ENCODE measurements at regions not wholly inside any gene's neighbourhood (a gene's known extent, or its start where the extent isn't known, plus 50 kb on each side); places are given as distances from the start of the nearest gene placed in this dataset.

GRCh38 chr11:134882141-134882540 is 470.1 kb upstream of the B3GAT1 start:
- no peaks in the 10 kb centered on the region for H3K23me2 ChIP-seq (ENCODE audit: insufficient read length, low read depth, low read length, poor library complexity, severe bottlenecking)
- H3K9me3 ChIP-seq (ENCODE audit: control insufficient read depth, low read depth, low read length), result no peaks in the 10 kb centered on the region
- H3K4ac ChIP-seq (ENCODE audit: low read depth, low read length), result no peak overlapping the region
- H3K9ac ChIP-seq (ENCODE audit: extremely low read depth, insufficient read length, low read length), result no peak overlapping the region
- H3K27me3 ChIP-seq (ENCODE audit: insufficient read depth, low read length), result no peaks in the 10 kb centered on the region
- H3K23ac ChIP-seq (ENCODE audit: insufficient read length, low read depth, low read length), result no peak overlapping the region
- H3K56ac ChIP-seq (ENCODE audit: insufficient read length, low read depth, low read length), result no peak overlapping the region
- H3T11ph ChIP-seq (ENCODE audit: low read length), result no peak overlapping the region
- WGBS (ENCODE audit: extremely low coverage, insufficient read length, low lambda C conversion rate), result no CpG with 5 or more reads among the region's 11 CpGs
- Mint-ChIP-seq H3K27ac (no peak overlapping the region; a peak in 1 of 7 replicates), H3K4me1 (peaks cover 10 to 11% of the 10 kb centered on the region in 2 experiments), H3K36me3 (ENCODE audit: insufficient read depth in 1 of 3, low read depth in 3 of 3) (no peaks in the 10 kb centered on the region), H3K27me3 (ENCODE audit: low read depth) (peaks cover 1% of the 10 kb centered on the region), H3K9me3 (peaks cover 0 to 4% of the 10 kb centered on the region in 2 experiments; a peak in 1 of 5 replicates), H3K4me3 (no peak overlapping the region)
- H4K5ac ChIP-seq (ENCODE audit: insufficient read length, low read depth, low read length), result no peak overlapping the region
- H3K14ac ChIP-seq (ENCODE audit: insufficient read depth, low read length), result no peak overlapping the region
- no peak overlapping the region for H2BK15ac ChIP-seq (ENCODE audit: low read depth, low read length)
- no peak overlapping the region for H4K8ac ChIP-seq (replicated peaks; ENCODE audit: insufficient read length, low read depth, low read length)
- H2AFZ ChIP-seq (ENCODE audit: low read length), result no peak overlapping the region
- no peaks in the 10 kb centered on the region for H4K20me1 ChIP-seq (ENCODE audit: control insufficient read depth, insufficient read depth, insufficient read length)
- no peak overlapping the region for H3K4me2 ChIP-seq (ENCODE audit: insufficient read depth, insufficient read length, low read length)
- no peaks in the 10 kb centered on the region for H3K79me2 ChIP-seq (ENCODE audit: insufficient read depth, low read length)
- H2BK12ac ChIP-seq (ENCODE audit: insufficient read length, low read depth, low read length), result no peak overlapping the region
- H4K91ac ChIP-seq (ENCODE audit: insufficient read length, low read depth, low read length), result no peak overlapping the region
- H3K4me1 ChIP-seq (ENCODE audit: insufficient read depth, low read length), result no peaks in the 10 kb centered on the region
- no peak overlapping the region for H2BK120ac ChIP-seq (ENCODE audit: low read depth, low read length, poor library complexity, severe bottlenecking)
- H3K18ac ChIP-seq (ENCODE audit: insufficient read length, low read depth, low read length), result no peak overlapping the region
- no peaks in the 10 kb centered on the region for H3K79me1 ChIP-seq (ENCODE audit: insufficient read depth, low read depth, low read length, poor library complexity, severe bottlenecking)
- no peak overlapping the region for H3K27ac ChIP-seq (ENCODE audit: insufficient read length, low read depth, low read length)
- DNase-seq, result no peak
- no peak for TF ChIP-seq CTCF (conservative IDR thresholded peaks at IDR 0.05)
- H2BK20ac ChIP-seq (ENCODE audit: low read depth, low read length, poor library complexity, severe bottlenecking), result no peak overlapping the region
- H2BK5ac ChIP-seq (ENCODE audit: insufficient read length, low read length), result no peak overlapping the region
- no peak overlapping the region for H2AK5ac ChIP-seq (ENCODE audit: insufficient read length, low read length)
